Ovary (tissue), 3 donors: ENCODE measurements at regions not wholly inside any gene's neighbourhood (a gene's known extent, or its start where the extent isn't known, plus 50 kb on each side); places are given as distances from the start of the nearest gene placed in this dataset.

Experiments
- CTCF ChIP-seq, 3 donors: fragments of 450-650 bp in 2 of 3; fragments of 200-600 bp in 1 of 3; IDR thresholded peaks; one replicate each; pipeline versions ENCODE4 v1.5.1 to v1.8.0; 2016 to 2022; ENCODE audit warnings: antibody characterized with exemption in 3 of 3, mild to moderate bottlenecking in 1 of 3
- EP300 ChIP-seq: sonication (generic); formaldehyde crosslinking; IDR thresholded peaks from one replicate; pipeline ENCODE4 v1.6.1; 2017; ENCODE audit warnings: antibody characterized with exemption
- POLR2A ChIP-seq: fragments of 450-650 bp; IDR thresholded peaks from one replicate; pipeline ENCODE4 v1.6.1; 2017; ENCODE audit warnings: antibody characterized with exemption, mild to moderate bottlenecking, moderate library complexity
- donor health status: DM: no; HTN: no; CAD: no.

DNA sequence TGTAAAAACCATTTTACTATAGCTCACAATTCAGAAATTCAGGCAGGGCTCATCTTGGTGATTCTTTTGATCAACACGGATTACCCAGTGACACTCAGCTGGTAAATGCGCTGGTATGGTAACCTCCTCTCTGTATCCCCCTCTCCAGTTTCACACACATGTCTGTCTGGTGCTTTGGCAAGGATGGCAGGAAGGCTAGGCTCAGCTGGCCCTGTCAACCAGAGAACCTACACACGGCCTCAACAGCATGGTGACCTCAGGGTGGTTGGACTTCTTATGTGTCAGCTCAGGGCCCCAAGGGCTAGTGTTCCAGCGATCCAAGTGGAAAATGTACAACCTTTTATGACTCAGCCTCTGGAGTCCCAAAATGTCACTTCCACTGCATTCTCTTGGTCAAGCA lies 55.7 kb upstream of the EOLA2 start:
- TF ChIP-seq CTCF (IDR thresholded peaks at IDR 0.05) (no peak), POLR2A (no peak), EP300 (no peak)
